ENCODE measurements at regions not wholly inside any gene's neighbourhood (a gene's known extent, or its start where the extent isn't known, plus 50 kb on each side); places are given as distances from the start of the nearest gene placed in this dataset.
"Not testable (repeated sequence)": the region's sequence is repeated elsewhere in the genome, so short reads cannot be mapped to it uniquely, and the experiment has no call there.

DNA sequence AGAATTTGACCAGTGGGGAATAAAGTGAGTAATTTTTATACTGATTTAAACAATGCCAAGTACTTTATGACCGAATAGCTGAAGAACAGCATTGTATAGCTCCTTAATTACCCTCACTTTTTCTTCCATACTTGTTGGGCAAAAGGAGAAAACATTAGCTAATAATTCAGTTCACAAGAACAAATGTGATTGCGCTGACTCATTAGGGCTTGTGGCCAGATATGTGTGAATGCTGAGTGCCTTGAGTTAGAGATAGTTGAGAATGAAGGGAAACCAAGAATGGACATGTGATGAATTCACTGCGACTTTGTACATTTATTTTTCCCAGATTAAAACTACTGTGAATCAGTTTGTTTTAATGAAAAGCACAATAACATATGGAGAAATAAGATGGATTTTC, 669.4 kb downstream of the TFAP2A start:
- Histone ChIP-seq H3K4me1 (ENCODE audit: control insufficient read depth in 2 of 2, insufficient read depth in 2 of 2, low read length in 2 of 2) (no peaks in the 10 kb centered on the region), H3K27me3 (ENCODE audit: control insufficient read depth in 2 of 2, insufficient read depth in 2 of 2, low read length in 2 of 2) (no peaks in the 10 kb centered on the region), H3K4me3 (ENCODE audit: low read length) (no peak overlapping the region), H3K36me3 (ENCODE audit: control insufficient read depth in 2 of 3, insufficient read depth in 3 of 3, low read length in 3 of 3) (no peaks in the 10 kb centered on the region), H3K27ac (ENCODE audit: low read depth, low read length) (no peak overlapping the region), H3K9me3 (ENCODE audit: control insufficient read depth in 2 of 3, low read length in 3 of 3) (no peaks in the 10 kb centered on the region)
- POLR2A ChIA-PET, result no interaction called here
- no peak overlapping the region for H3K27ac Mint-ChIP-seq
- H3K4me1 Mint-ChIP-seq, result peaks cover 0 to 2% (median 0%) of the 10 kb centered on the region in 7 donors
- H3K36me3 Mint-ChIP-seq, result no peaks in the 10 kb centered on the region
- H3K27me3 Mint-ChIP-seq, result peaks cover 0 to 5% (median 0%) of the 10 kb centered on the region in 5 donors
- intact Hi-C loops (cut with micrococcal nuclease), result no loop called here
- ATAC-seq, result no peak
- H3K4me3 Mint-ChIP-seq, result no peak overlapping the region
- CTCF ChIA-PET, result interaction anchor here (0.7 kb wide), 1 partner anchor 781 kb away, joined by 3 read pairs; no protein-coding TSS in a partner anchor
- no peak for DNase-seq
- H3K9me3 Mint-ChIP-seq, result peaks cover 0 to 12% (median 0%) of the 10 kb centered on the region in 11 donors

DNA sequence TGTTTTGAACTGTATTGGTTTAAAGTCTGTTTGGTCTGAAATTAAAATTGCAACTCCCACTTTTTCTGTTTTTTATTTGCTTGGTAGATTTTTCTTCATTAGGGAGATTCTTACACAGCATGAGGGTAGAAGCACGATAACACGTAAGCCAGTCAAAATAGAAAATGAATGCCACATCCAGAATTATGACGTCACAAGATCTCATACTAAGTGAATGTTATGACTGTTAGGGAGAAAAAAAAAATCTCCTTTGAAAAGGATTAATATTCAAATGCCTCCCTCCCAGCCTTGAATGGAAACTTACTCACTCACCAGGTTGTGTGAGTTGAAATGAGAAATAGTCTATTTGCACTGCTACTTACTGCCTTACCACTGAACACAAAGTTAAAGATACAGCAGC, 670.8 kb downstream of the TFAP2A start:
- ATAC-seq, result no peak

DNA sequence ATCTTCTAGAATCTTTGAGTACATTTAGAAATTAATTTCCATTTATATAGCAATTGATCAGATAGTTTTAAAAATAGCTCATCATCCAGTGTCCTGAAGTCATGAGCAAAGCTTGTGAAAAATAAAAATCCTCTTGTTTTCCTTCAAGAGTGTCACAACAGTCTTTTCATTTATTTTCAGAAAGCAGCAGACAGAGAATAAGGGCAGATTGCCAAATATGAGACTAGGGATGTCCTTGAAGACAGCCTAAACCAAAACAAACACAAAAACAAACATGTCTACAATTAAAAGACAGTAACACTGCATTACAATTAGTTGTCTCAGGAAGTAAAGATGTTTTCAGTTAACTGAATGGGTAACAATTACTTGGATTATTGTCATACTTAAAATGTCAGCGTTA, 682.8 kb downstream of the TFAP2A start:
- POLR2A ChIA-PET, result no interaction called here
- Mint-ChIP-seq H3K4me1 (no peaks in the 10 kb centered on the region), H3K27ac (no peak overlapping the region), H3K36me3 (no peaks in the 10 kb centered on the region), H3K27me3 (no peaks in the 10 kb centered on the region), H3K9me3 (peaks cover 0 to 15% (median 6%) of the 10 kb centered on the region in 11 donors), H3K4me3 (no peak overlapping the region)
- H3K9me3 ChIP-seq (ENCODE audit: control insufficient read depth in 2 of 3, low read length in 3 of 3), result no peaks in the 10 kb centered on the region
- DNase-seq (no peak), ATAC-seq (no peak)
- H3K27me3 ChIP-seq (ENCODE audit: control insufficient read depth in 2 of 2, insufficient read depth in 2 of 2, low read length in 2 of 2), result no peaks in the 10 kb centered on the region
- no peak overlapping the region for H3K27ac ChIP-seq (ENCODE audit: low read depth, low read length)
- CTCF ChIA-PET, result no interaction called here
- H3K4me1 ChIP-seq (ENCODE audit: control insufficient read depth in 2 of 2, insufficient read depth in 2 of 2, low read length in 2 of 2), result no peaks in the 10 kb centered on the region
- intact Hi-C loops (cut with micrococcal nuclease), result no loop called here
- H3K4me3 ChIP-seq (ENCODE audit: low read length), result no peak overlapping the region
- H3K36me3 ChIP-seq (ENCODE audit: control insufficient read depth in 2 of 3, insufficient read depth in 3 of 3, low read length in 3 of 3), result no peaks in the 10 kb centered on the region

More for the DNA sequence above, 670.8 kb downstream of the TFAP2A start:
- ChIA-PET POLR2A (no interaction called here), CTCF (no interaction called here)
- Mint-ChIP-seq H3K4me1 (peaks cover 0 to 2% (median 0%) of the 10 kb centered on the region in 7 donors), H3K9me3 (peaks cover 0 to 12% (median 0%) of the 10 kb centered on the region in 11 donors), H3K4me3 (no peak overlapping the region), H3K27me3 (peaks cover 0 to 5% (median 0%) of the 10 kb centered on the region in 5 donors), H3K27ac (no peak overlapping the region), H3K36me3 (no peaks in the 10 kb centered on the region)
- DNase-seq, result no peak
- Histone ChIP-seq H3K36me3 (ENCODE audit: control insufficient read depth in 2 of 3, insufficient read depth in 3 of 3, low read length in 3 of 3) (no peaks in the 10 kb centered on the region), H3K4me3 (ENCODE audit: low read length) (no peak overlapping the region), H3K4me1 (ENCODE audit: control insufficient read depth in 2 of 2, insufficient read depth in 2 of 2, low read length in 2 of 2) (no peaks in the 10 kb centered on the region), H3K27me3 (ENCODE audit: control insufficient read depth in 2 of 2, insufficient read depth in 2 of 2, low read length in 2 of 2) (no peaks in the 10 kb centered on the region), H3K27ac (ENCODE audit: low read depth, low read length) (no peak overlapping the region), H3K9me3 (ENCODE audit: control insufficient read depth in 2 of 3, low read length in 3 of 3) (no peaks in the 10 kb centered on the region)
- intact Hi-C loops (cut with micrococcal nuclease), result no loop called here

DNA sequence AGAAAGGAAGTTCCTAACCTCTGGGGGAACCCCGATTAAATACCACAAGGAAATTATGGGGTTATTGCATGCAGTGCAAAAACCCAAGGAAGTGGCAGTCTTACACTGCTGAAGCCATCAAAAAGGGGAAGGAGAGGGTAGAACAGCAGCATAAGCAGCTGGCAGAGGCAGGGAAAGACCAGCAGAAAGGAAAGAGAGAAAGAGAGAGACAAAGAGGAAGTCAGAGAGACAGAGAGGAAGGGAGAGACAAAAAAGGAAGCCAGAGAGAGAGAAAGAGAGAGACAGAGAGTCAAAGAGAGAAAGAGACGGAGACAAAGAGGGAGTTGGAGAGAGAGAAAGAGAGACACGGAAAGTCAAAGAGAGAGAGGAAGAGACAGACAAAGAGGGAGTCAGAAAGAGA, 689.1 kb downstream of the TFAP2A start:
- H3K9me3 ChIP-seq (ENCODE audit: control insufficient read depth in 2 of 3, low read length in 3 of 3); H3K27ac Mint-ChIP-seq; H3K4me1 ChIP-seq (ENCODE audit: control insufficient read depth in 2 of 2, insufficient read depth in 2 of 2, low read length in 2 of 2); H3K4me3 ChIP-seq (ENCODE audit: low read length); H3K27ac ChIP-seq (ENCODE audit: low read depth, low read length); H3K4me3 Mint-ChIP-seq; H3K36me3 Mint-ChIP-seq; H3K27me3 Mint-ChIP-seq; intact Hi-C loops (cut with micrococcal nuclease); H3K36me3 ChIP-seq (ENCODE audit: control insufficient read depth in 2 of 3, insufficient read depth in 3 of 3, low read length in 3 of 3); H3K4me1 Mint-ChIP-seq; DNase-seq; POLR2A ChIA-PET; ATAC-seq; H3K27me3 ChIP-seq (ENCODE audit: control insufficient read depth in 2 of 2, insufficient read depth in 2 of 2, low read length in 2 of 2); CTCF ChIA-PET: not testable (repeated sequence)
- peaks cover 0 to 16% (median 5%) of the 10 kb centered on the region in 11 donors for H3K9me3 Mint-ChIP-seq

DNA sequence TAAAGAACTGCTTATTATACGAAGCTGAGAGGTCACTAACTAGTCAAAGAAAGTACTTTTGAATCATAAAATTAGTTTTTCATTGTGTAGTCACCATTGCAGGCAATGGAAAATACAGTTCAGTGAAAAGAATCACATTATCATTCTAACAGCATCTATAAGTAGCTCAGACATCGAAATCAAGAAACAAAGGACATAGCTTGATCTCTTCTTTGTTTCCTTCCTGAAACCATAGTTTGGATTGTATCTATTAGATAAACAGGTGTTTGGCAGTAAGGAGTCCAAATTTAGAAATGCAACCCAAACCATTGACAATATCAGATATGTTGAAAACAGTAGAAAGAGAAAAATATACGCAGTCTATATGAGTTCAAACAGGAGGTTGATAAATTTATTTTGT, 697.3 kb downstream of the TFAP2A start:
- ChIA-PET POLR2A (no interaction called here), CTCF (no interaction called here)
- intact Hi-C loops (cut with micrococcal nuclease), result no loop called here
- DNase-seq, result no peak
- Histone ChIP-seq H3K27ac (ENCODE audit: low read depth, low read length) (no peak overlapping the region), H3K9me3 (ENCODE audit: control insufficient read depth in 2 of 3, low read length in 3 of 3) (no peaks in the 10 kb centered on the region), H3K4me1 (ENCODE audit: control insufficient read depth in 2 of 2, insufficient read depth in 2 of 2, low read length in 2 of 2) (no peaks in the 10 kb centered on the region), H3K36me3 (ENCODE audit: control insufficient read depth in 2 of 3, insufficient read depth in 3 of 3, low read length in 3 of 3) (no peaks in the 10 kb centered on the region), H3K4me3 (ENCODE audit: low read length) (no peak overlapping the region), H3K27me3 (ENCODE audit: control insufficient read depth in 2 of 2, insufficient read depth in 2 of 2, low read length in 2 of 2) (no peaks in the 10 kb centered on the region)
- peaks cover 0 to 2% (median 0%) of the 10 kb centered on the region in 5 donors for H3K27me3 Mint-ChIP-seq
- no peaks in the 10 kb centered on the region for H3K36me3 Mint-ChIP-seq
- peaks cover 0 to 5% (median 0%) of the 10 kb centered on the region in 11 donors for H3K9me3 Mint-ChIP-seq
- no peaks in the 10 kb centered on the region for H3K4me1 Mint-ChIP-seq
- no peak overlapping the region for H3K4me3 Mint-ChIP-seq
- no peak overlapping the region for H3K27ac Mint-ChIP-seq
- no peak for ATAC-seq

DNA sequence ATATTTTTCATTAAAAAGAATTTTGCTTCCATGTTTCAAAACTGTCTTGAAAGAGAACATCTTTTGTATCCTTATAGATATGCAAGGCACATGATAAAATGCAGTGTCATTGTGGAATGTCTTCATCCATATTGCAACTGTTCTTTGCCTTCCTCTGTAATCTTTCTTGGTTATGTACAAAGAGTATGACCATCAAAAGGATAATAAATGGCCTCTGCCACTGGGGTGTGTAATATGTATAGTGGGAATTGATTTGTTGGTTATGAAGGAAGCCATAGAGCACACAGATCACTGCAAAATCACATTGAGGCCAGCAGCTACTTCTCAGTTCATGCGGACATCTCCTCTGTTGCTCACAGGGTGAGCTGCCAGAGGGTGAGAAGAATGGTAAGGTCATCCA, 703.5 kb downstream of the TFAP2A start:
- Histone ChIP-seq H3K27ac (ENCODE audit: low read depth, low read length) (no peak overlapping the region), H3K27me3 (ENCODE audit: control insufficient read depth in 2 of 2, insufficient read depth in 2 of 2, low read length in 2 of 2) (no peaks in the 10 kb centered on the region), H3K36me3 (ENCODE audit: control insufficient read depth in 2 of 3, insufficient read depth in 3 of 3, low read length in 3 of 3) (no peaks in the 10 kb centered on the region), H3K4me1 (ENCODE audit: control insufficient read depth in 2 of 2, insufficient read depth in 2 of 2, low read length in 2 of 2) (no peaks in the 10 kb centered on the region), H3K4me3 (ENCODE audit: low read length) (no peak overlapping the region), H3K9me3 (ENCODE audit: control insufficient read depth in 2 of 3, low read length in 3 of 3) (no peaks in the 10 kb centered on the region)
- CTCF ChIA-PET, result no interaction called here
- Mint-ChIP-seq H3K9me3 (peaks cover 0 to 5% (median 0%) of the 10 kb centered on the region in 11 donors), H3K27ac (no peak overlapping the region), H3K4me1 (no peaks in the 10 kb centered on the region), H3K4me3 (no peak overlapping the region), H3K27me3 (peaks cover 0 to 3% (median 0%) of the 10 kb centered on the region in 5 donors), H3K36me3 (no peaks in the 10 kb centered on the region)
- intact Hi-C loops (cut with micrococcal nuclease), result no loop called here
- no peak for DNase-seq
- POLR2A ChIA-PET, result no interaction called here
- ATAC-seq, result no peak

DNA sequence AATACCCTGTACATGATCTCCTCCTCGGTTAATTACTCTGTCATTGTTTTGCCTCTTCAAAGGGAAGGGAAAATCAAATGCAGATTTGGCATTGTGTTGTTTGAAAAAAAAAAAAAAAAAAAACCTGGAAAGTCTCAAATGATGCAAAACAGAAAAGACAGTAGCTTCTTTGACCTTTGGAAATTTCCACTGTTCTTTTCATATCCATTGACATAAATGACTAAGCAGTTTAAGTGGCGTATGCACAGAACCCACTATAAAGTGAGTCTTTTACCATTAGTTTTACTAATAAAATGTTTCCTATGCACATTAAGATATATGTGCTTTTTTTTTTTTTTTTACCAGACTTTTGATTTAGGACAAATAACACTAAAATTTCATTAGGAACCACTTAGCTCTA, 704.3 kb downstream of the TFAP2A start:
- Histone ChIP-seq H3K27ac (ENCODE audit: low read depth, low read length) (no peak overlapping the region), H3K4me1 (ENCODE audit: control insufficient read depth in 2 of 2, insufficient read depth in 2 of 2, low read length in 2 of 2) (no peaks in the 10 kb centered on the region), H3K27me3 (ENCODE audit: control insufficient read depth in 2 of 2, insufficient read depth in 2 of 2, low read length in 2 of 2) (no peaks in the 10 kb centered on the region), H3K9me3 (ENCODE audit: control insufficient read depth in 2 of 3, low read length in 3 of 3) (no peaks in the 10 kb centered on the region), H3K36me3 (ENCODE audit: control insufficient read depth in 2 of 3, insufficient read depth in 3 of 3, low read length in 3 of 3) (no peaks in the 10 kb centered on the region), H3K4me3 (ENCODE audit: low read length) (no peak overlapping the region)
- Mint-ChIP-seq H3K4me3 (no peak overlapping the region), H3K27me3 (peaks cover 0 to 3% (median 0%) of the 10 kb centered on the region in 5 donors), H3K27ac (no peak overlapping the region), H3K4me1 (no peaks in the 10 kb centered on the region), H3K36me3 (no peaks in the 10 kb centered on the region), H3K9me3 (peaks cover 0 to 5% (median 0%) of the 10 kb centered on the region in 11 donors)
- ATAC-seq (no peak), DNase-seq (no peak)
- ChIA-PET CTCF (no interaction called here), POLR2A (no interaction called here)
- intact Hi-C loops (cut with micrococcal nuclease), result no loop called here
